ENCODE measurements at regions not wholly inside any gene's neighbourhood (a gene's known extent, or its start where the extent isn't known, plus 50 kb on each side); places are given as distances from the start of the nearest gene placed in this dataset.

DNA sequence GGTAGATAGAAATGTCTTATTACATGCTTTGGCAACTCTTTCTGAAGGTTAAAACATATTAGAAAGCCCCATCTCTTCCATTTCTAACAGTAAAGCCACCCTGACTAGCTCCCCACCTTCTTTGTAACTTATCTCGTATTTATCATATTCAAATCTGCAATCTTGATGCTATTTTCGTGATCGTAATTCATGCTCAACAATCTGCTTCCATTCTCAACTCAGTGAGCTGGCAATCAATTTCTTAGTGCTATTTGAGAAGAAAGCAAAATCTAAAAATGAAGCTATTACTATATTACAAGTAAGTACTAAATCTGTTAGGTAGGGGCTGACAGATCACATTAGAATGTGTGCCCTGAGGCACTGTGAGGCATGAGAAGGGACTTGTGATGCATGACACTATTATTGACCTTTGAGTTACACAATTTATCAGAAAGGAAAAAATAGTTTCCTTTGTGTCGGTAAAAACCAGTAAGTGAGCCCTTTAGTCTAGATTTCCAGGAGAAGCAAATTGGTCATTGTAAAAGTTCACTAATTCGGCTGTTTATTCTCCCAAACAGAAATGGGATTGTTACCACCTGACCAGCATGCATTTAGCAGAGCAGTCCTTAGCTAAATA, 379.7 kb upstream of the CNTN6 start (continued):
- TF ChIP-seq HDAC2 (IDR thresholded peaks at IDR 0.05) (no peak), SP1 (IDR thresholded peaks at IDR 0.05; ENCODE audit: low read depth, low read length) (no peak), RB1 (IDR thresholded peaks at IDR 0.05; ENCODE audit: borderline replicate concordance) (no peak)
- TF ChIP-seq, protein P1, sequence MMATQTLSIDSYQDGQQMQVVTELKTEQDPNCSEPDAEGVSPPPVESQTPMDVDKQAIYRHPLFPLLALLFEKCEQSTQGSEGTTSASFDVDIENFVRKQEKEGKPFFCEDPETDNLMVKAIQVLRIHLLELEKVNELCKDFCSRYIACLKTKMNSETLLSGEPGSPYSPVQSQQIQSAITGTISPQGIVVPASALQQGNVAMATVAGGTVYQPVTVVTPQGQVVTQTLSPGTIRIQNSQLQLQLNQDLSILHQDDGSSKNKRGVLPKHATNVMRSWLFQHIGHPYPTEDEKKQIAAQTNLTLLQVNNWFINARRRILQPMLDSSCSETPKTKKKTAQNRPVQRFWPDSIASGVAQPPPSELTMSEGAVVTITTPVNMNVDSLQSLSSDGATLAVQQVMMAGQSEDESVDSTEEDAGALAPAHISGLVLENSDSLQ (IDR thresholded peaks at IDR 0.05), result no peak
- TF ChIP-seq, protein P2, sequence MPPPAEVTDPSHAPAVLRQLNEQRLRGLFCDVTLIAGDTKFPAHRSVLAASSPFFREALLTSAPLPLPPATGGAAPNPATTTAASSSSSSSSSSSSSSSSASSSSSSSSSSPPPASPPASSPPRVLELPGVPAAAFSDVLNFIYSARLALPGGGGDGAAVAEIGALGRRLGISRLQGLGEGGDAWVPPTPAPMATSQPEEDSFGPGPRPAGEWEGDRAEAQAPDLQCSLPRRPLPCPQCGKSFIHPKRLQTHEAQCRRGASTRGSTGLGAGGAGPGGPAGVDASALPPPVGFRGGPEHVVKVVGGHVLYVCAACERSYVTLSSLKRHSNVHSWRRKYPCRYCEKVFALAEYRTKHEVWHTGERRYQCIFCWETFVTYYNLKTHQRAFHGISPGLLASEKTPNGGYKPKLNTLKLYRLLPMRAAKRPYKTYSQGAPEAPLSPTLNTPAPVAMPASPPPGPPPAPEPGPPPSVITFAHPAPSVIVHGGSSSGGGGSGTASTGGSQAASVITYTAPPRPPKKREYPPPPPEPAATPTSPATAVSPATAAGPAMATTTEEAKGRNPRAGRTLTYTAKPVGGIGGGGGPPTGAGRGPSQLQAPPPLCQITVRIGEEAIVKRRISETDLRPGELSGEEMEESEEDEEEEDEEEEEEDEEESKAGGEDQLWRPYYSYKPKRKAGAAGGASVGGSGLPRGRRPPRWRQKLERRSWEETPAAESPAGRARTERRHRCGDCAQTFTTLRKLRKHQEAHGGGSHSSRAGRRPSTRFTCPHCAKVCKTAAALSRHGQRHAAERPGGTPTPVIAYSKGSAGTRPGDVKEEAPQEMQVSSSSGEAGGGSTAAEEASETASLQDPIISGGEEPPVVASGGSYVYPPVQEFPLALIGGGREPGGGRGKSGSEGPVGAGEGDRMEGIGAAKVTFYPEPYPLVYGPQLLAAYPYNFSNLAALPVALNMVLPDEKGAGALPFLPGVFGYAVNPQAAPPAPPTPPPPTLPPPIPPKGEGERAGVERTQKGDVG (CRISPR knock-in tag; IDR thresholded peaks at IDR 0.05), result no peak

DNA sequence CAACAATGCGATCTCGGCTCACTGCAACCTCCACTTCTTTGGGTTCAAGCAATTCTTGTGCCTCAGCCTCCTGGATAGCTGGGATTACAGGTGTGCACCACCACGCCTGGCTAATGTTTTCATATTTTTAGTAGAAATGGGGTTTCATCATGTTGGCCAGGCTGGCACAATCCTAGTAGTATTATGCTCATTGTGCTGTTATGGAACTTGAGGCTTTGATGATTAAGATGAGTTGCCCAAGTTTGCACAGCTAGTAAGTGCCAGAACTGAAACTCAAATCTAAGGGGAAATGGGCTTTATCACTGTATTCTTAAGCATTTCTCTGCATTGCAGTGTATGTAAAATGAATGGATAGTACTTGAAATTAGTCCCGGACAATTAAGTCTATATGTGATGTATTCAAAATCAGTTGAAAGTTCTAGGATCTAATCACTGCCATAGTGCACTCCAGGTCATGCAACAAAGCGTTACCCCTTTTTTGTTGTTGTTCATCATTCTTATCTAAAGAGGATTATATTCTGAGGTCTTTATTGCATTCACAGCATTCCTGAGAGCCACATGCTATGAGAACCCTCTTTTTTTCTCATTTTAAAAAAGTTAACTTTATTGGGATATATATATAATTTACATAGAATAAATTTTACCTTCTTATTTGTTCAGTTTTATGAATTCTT, 378.7 kb upstream of the CNTN6 start:
- Histone ChIP-seq H3K27me3 (replicated peaks in 1 of 2; ENCODE audit: control insufficient read depth in 2 of 2, insufficient read depth in 2 of 2, low read length in 1 of 2) (no peaks in the 10 kb centered on the region), H3K36me3 (ENCODE audit: control insufficient read depth in 2 of 2, insufficient read depth in 2 of 2, low read length in 1 of 2) (no peaks in the 10 kb centered on the region), H3K4me1 (ENCODE audit: control insufficient read depth, insufficient read depth, low read length) (no peaks in the 10 kb centered on the region), H3K4me2 (ENCODE audit: control insufficient read depth, insufficient read depth) (no peak overlapping the region), H3K4me3 (no peak overlapping the region), H3K9me3 (replicated peaks; ENCODE audit: control insufficient read depth, insufficient read depth, low read length) (no peaks in the 10 kb centered on the region), H3K27ac (ENCODE audit: control insufficient read depth, insufficient read depth) (no peak overlapping the region), H3K79me2 (ENCODE audit: control insufficient read depth, insufficient read depth, low read length) (no peaks in the 10 kb centered on the region), H3K9ac (ENCODE audit: control insufficient read depth, insufficient read depth, low read length) (no peak overlapping the region), H4K20me1 (ENCODE audit: control insufficient read depth, insufficient read depth) (no peaks in the 10 kb centered on the region), H2AFZ (ENCODE audit: control insufficient read depth, low read depth, low read length) (no peak overlapping the region)
- SMC1A ChIA-PET (ENCODE audit: uncharacterized antibody, unreplicated experiment), result no interaction called here
- ATAC-seq (no peak), DNase-seq (ENCODE audit: low read depth, low spot score) (no peak), FAIRE-seq (no peak)
- in situ Hi-C loops (cut with MboI) (no loop called here), intact Hi-C loops (cut with micrococcal nuclease; ENCODE audit: unreplicated experiment) (no loop called here)
- no TSS peak for BruUV-seq (replicated peaks)
- CTCF ChIA-PET, result no interaction called here
- RAD21 ChIA-PET (ENCODE audit: unreplicated experiment), result no interaction called here
- POLR2A ChIA-PET, result interaction anchor here (0.7 kb wide), 1 partner anchor 10 kb away, joined by 3 read pairs; no protein-coding TSS in a partner anchor
- 44% methylated on average over 5 of the region's 5 CpGs for WGBS (ENCODE audit: insufficient coverage, insufficient replicate concordance, low lambda C conversion rate, missing lambda C conversion rate)
- no peak for TF ChIP-seq CREM (IDR thresholded peaks at IDR 0.05; ENCODE audit: low read depth)
- TF ChIP-seq, protein P3, sequence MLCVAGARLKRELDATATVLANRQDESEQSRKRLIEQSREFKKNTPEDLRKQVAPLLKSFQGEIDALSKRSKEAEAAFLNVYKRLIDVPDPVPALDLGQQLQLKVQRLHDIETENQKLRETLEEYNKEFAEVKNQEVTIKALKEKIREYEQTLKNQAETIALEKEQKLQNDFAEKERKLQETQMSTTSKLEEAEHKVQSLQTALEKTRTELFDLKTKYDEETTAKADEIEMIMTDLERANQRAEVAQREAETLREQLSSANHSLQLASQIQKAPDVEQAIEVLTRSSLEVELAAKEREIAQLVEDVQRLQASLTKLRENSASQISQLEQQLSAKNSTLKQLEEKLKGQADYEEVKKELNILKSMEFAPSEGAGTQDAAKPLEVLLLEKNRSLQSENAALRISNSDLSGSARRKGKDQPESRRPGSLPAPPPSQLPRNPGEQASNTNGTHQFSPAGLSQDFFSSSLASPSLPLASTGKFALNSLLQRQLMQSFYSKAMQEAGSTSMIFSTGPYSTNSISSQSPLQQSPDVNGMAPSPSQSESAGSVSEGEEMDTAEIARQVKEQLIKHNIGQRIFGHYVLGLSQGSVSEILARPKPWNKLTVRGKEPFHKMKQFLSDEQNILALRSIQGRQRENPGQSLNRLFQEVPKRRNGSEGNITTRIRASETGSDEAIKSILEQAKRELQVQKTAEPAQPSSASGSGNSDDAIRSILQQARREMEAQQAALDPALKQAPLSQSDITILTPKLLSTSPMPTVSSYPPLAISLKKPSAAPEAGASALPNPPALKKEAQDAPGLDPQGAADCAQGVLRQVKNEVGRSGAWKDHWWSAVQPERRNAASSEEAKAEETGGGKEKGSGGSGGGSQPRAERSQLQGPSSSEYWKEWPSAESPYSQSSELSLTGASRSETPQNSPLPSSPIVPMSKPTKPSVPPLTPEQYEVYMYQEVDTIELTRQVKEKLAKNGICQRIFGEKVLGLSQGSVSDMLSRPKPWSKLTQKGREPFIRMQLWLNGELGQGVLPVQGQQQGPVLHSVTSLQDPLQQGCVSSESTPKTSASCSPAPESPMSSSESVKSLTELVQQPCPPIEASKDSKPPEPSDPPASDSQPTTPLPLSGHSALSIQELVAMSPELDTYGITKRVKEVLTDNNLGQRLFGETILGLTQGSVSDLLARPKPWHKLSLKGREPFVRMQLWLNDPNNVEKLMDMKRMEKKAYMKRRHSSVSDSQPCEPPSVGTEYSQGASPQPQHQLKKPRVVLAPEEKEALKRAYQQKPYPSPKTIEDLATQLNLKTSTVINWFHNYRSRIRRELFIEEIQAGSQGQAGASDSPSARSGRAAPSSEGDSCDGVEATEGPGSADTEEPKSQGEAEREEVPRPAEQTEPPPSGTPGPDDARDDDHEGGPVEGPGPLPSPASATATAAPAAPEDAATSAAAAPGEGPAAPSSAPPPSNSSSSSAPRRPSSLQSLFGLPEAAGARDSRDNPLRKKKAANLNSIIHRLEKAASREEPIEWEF (IDR thresholded peaks at IDR 0.05; ENCODE audit: insufficient replicate concordance, low read depth, low read length), result no peak
- TF ChIP-seq CBX3 (IDR thresholded peaks at IDR 0.05; ENCODE audit: borderline replicate concordance, low read depth), result no peak
- TF ChIP-seq TCF7 (IDR thresholded peaks at IDR 0.05; ENCODE audit: borderline replicate concordance), result no peak
- no peak for TF ChIP-seq MYC (IDR thresholded peaks at IDR 0.05; ENCODE audit: insufficient read depth, insufficient read length, insufficient replicate concordance, low read length, severe bottlenecking)
- no peak for TF ChIP-seq EED (IDR thresholded peaks at IDR 0.05; ENCODE audit: low read depth)

Data from GM12878 (cell line).